ENCODE measurements at regions not wholly inside any gene's neighbourhood (a gene's known extent, or its start where the extent isn't known, plus 50 kb on each side); places are given as distances from the start of the nearest gene placed in this dataset.

- TF ChIP-seq POLR2AphosphoS5 (IDR thresholded peaks at IDR 0.05) (no peak), POLR2A (IDR thresholded peaks at IDR 0.05) (no peak), CTCF (IDR thresholded peaks at IDR 0.05) (no peak)
- Histone ChIP-seq H3K36me3 (no peaks in the 10 kb centered on the region), H3K27ac (no peak overlapping the region), H3K4me1 (no peaks in the 10 kb centered on the region), H3K4me3 (no peak overlapping the region), H3K9me3 (no peaks in the 10 kb centered on the region), H3K27me3 (no peaks in the 10 kb centered on the region)
- intact Hi-C loops (cut with DNase I; ENCODE audit: low total_unique reads): no loop called here
- no peak for DNase-seq (ENCODE audit: low spot score in 2 of 2)
Observed at GRCh38 chr4:164503874-164504273, 250.1 kb upstream of the SMIM31 start.

- H3K4me1 ChIP-seq: no peaks in the 10 kb centered on the region
- H3K27me3 ChIP-seq: no peaks in the 10 kb centered on the region
- no peaks in the 10 kb centered on the region for H3K9me3 ChIP-seq
- DNase-seq (ENCODE audit: low spot score in 2 of 2): no peak
- H3K36me3 ChIP-seq: no peaks in the 10 kb centered on the region
- no peak overlapping the region for H3K4me3 ChIP-seq
- no peak overlapping the region for H3K27ac ChIP-seq
- intact Hi-C loops (cut with DNase I; ENCODE audit: low total_unique reads): no loop called here
- no peak for TF ChIP-seq POLR2A (IDR thresholded peaks at IDR 0.05)
- no peak for TF ChIP-seq CTCF (IDR thresholded peaks at IDR 0.05)
- TF ChIP-seq POLR2AphosphoS5 (IDR thresholded peaks at IDR 0.05): no peak
Observed at GRCh38 chr4:164508097-164508496, 245.8 kb upstream of the SMIM31 start.

GRCh38 chr4:164508771-164509170 is 245.2 kb upstream of the SMIM31 start:
- intact Hi-C loops (cut with DNase I; ENCODE audit: low total_unique reads): no loop called here

GRCh38 chr4:164509951-164510350 is 244.0 kb upstream of the SMIM31 start:
- DNase-seq (ENCODE audit: low spot score in 2 of 2): no peak
- intact Hi-C loops (cut with DNase I; ENCODE audit: low total_unique reads): no loop called here
- no peaks in the 10 kb centered on the region for H3K36me3 ChIP-seq
- H3K4me1 ChIP-seq: no peaks in the 10 kb centered on the region
- no peaks in the 10 kb centered on the region for H3K27me3 ChIP-seq
- TF ChIP-seq CTCF (IDR thresholded peaks at IDR 0.05) (no peak), POLR2AphosphoS5 (IDR thresholded peaks at IDR 0.05) (no peak), POLR2A (IDR thresholded peaks at IDR 0.05) (no peak)
- H3K4me3 ChIP-seq: no peak overlapping the region
- no peak overlapping the region for H3K27ac ChIP-seq
- H3K9me3 ChIP-seq: no peaks in the 10 kb centered on the region

More at GRCh38 chr4:164508771-164509170, 245.2 kb upstream of the SMIM31 start:
- no peak for DNase-seq (ENCODE audit: low spot score in 2 of 2)
- Histone ChIP-seq H3K4me1 (no peaks in the 10 kb centered on the region), H3K27me3 (no peaks in the 10 kb centered on the region), H3K36me3 (no peaks in the 10 kb centered on the region), H3K27ac (no peak overlapping the region), H3K4me3 (no peak overlapping the region), H3K9me3 (no peaks in the 10 kb centered on the region)
- TF ChIP-seq POLR2A (IDR thresholded peaks at IDR 0.05): no peak
- no peak for TF ChIP-seq CTCF (IDR thresholded peaks at IDR 0.05)
- no peak for TF ChIP-seq POLR2AphosphoS5 (IDR thresholded peaks at IDR 0.05)

GRCh38 chr4:164512124-164512523 is 241.8 kb upstream of the SMIM31 start:
- Histone ChIP-seq H3K4me1 (no peaks in the 10 kb centered on the region), H3K36me3 (no peaks in the 10 kb centered on the region), H3K27ac (no peak overlapping the region), H3K9me3 (no peaks in the 10 kb centered on the region), H3K4me3 (no peak overlapping the region), H3K27me3 (no peaks in the 10 kb centered on the region)
- TF ChIP-seq POLR2AphosphoS5 (IDR thresholded peaks at IDR 0.05) (no peak), POLR2A (IDR thresholded peaks at IDR 0.05) (no peak), CTCF (IDR thresholded peaks at IDR 0.05) (no peak)
- DNase-seq (ENCODE audit: low spot score in 2 of 2): no peak
- intact Hi-C loops (cut with DNase I; ENCODE audit: low total_unique reads): no loop called here

All from breast epithelium (tissue), 4 donors.